ENCODE measurements at regions not wholly inside any gene's neighbourhood (a gene's known extent, or its start where the extent isn't known, plus 50 kb on each side); places are given as distances from the start of the nearest gene placed in this dataset.
A peak's percentile ranks its signal among the peaks of the same experiment; 100 is the strongest.

DNA sequence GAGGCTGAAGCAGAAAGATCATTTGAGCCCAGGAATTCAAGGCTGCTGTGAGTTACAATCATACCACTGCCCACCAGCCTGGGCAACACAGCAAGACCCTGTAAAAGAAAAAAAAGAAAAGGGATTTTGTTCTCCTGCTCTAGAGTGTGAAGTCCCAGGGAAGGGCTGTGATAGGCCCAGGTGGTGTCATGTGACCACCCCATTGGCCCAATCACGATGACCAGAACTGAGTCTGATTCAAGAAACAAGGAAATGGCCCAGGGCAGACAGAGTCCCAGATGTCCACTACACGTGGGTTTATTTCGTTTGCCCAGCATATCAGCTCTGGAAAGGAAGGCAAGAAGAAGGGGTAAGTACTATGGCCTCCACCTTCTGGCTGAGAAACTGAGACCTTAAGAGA lies 81.3 kb upstream of the CUX1 start:
- no peak overlapping the region for H3K27ac Mint-ChIP-seq
- no peak for DNase-seq (ENCODE audit: low spot score)
- peaks cover 25% of the 10 kb centered on the region for H3K4me1 Mint-ChIP-seq (ENCODE audit: low read depth)
- no peaks in the 10 kb centered on the region for H3K36me3 Mint-ChIP-seq (ENCODE audit: low read depth)
- no peak overlapping the region for H3K4me3 Mint-ChIP-seq (ENCODE audit: low read depth)
- no peaks in the 10 kb centered on the region for H3K9me3 Mint-ChIP-seq
- intact Hi-C loops (cut with micrococcal nuclease): no loop called here
- H3K27me3 Mint-ChIP-seq (ENCODE audit: low read depth): no peaks in the 10 kb centered on the region

DNA sequence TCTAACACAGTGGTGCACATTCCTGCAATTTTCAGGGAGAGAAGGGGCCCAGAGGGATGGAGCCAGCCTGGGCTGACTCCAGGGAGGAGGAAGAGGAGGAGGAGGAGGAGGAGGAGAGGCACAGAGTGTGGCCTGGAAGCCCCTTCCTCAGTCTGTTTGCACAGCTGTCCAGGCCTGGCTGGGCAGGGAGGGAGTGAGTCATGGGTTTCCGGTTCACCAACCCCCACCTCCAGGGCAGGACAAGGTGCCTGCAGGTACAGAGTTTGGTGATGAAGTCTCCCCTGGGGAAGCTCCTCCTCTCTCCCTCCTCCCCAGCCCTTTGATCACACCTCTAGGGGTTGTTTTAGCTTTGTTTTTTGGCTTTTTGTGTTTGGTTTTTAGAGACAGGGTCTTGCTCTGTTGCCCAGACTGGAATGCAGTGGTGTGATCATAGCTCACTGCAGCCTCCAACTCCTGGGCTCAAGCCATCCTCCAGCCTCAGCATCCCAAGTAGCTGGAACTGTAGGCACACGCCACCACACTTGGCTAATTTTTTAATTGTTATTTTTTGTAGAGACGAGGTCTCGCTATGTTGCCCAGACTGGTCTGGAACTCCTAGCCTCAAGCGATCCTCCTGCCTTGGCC lies 77.5 kb upstream of the CUX1 start:
- no peak overlapping the region for H3K27ac Mint-ChIP-seq
- intact Hi-C loops (cut with micrococcal nuclease): no loop called here
- H3K27me3 Mint-ChIP-seq (ENCODE audit: low read depth): no peaks in the 10 kb centered on the region
- DNase-seq (ENCODE audit: low spot score): no peak
- H3K4me1 Mint-ChIP-seq (ENCODE audit: low read depth): peaks cover 36% of the 10 kb centered on the region
- H3K36me3 Mint-ChIP-seq (ENCODE audit: low read depth): no peaks in the 10 kb centered on the region
- no peak overlapping the region for H3K4me3 Mint-ChIP-seq (ENCODE audit: low read depth)
- H3K9me3 Mint-ChIP-seq: no peaks in the 10 kb centered on the region

GRCh38 chr7:101740981-101741725 lies 76.3 kb upstream of the CUX1 start:
- Mint-ChIP-seq H3K9me3 (no peaks in the 10 kb centered on the region), H3K36me3 (ENCODE audit: low read depth) (no peaks in the 10 kb centered on the region), H3K27ac (peak overlapping the region; percentile 84), H3K4me3 (ENCODE audit: low read depth) (peak overlapping the region; percentile 63), H3K4me1 (ENCODE audit: low read depth) (peaks cover 42% of the 10 kb centered on the region), H3K27me3 (ENCODE audit: low read depth) (no peaks in the 10 kb centered on the region)
- peak; percentile 21 for DNase-seq (ENCODE audit: low spot score)
- intact Hi-C loops (cut with micrococcal nuclease): no loop called here

- H3K9me3 Mint-ChIP-seq: no peaks in the 10 kb centered on the region
- H3K27ac Mint-ChIP-seq: no peak overlapping the region
- H3K4me3 Mint-ChIP-seq (ENCODE audit: low read depth): peak overlapping the region; percentile 76
- H3K36me3 Mint-ChIP-seq (ENCODE audit: low read depth): no peaks in the 10 kb centered on the region
- peaks cover 44% of the 10 kb centered on the region for H3K4me1 Mint-ChIP-seq (ENCODE audit: low read depth)
- no peaks in the 10 kb centered on the region for H3K27me3 Mint-ChIP-seq (ENCODE audit: low read depth)
- intact Hi-C loops (cut with micrococcal nuclease): loop anchor here (1.0 to 2.0 kb wide), 2 partner anchors 72 to 113 kb away; no protein-coding TSS in a partner anchor
- peak; percentile 71 for DNase-seq (ENCODE audit: low spot score)
These were observed 74.0 kb upstream of the CUX1 start for GRCh38 chr7:101743241-101743994.

GRCh38 chr7:101743995-101744360 lies 73.4 kb upstream of the CUX1 start:
- intact Hi-C loops (cut with micrococcal nuclease): loop anchor here (1.0 to 2.0 kb wide), 2 partner anchors 71 to 113 kb away; no protein-coding TSS in a partner anchor

GRCh38 chr7:101744588-101744987 lies 72.8 kb upstream of the CUX1 start:
- no peak overlapping the region for H3K27ac Mint-ChIP-seq
- no peaks in the 10 kb centered on the region for H3K36me3 Mint-ChIP-seq (ENCODE audit: low read depth)
- no peaks in the 10 kb centered on the region for H3K9me3 Mint-ChIP-seq
- no peak overlapping the region for H3K4me3 Mint-ChIP-seq (ENCODE audit: low read depth)
- no peak for DNase-seq (ENCODE audit: low spot score)
- H3K4me1 Mint-ChIP-seq (ENCODE audit: low read depth): peaks cover 40% of the 10 kb centered on the region
- peaks cover 3% of the 10 kb centered on the region for H3K27me3 Mint-ChIP-seq (ENCODE audit: low read depth)
- intact Hi-C loops (cut with micrococcal nuclease): no loop called here

More at GRCh38 chr7:101743995-101744360, 73.4 kb upstream of the CUX1 start:
- DNase-seq (ENCODE audit: low spot score): no peak
- H3K4me3 Mint-ChIP-seq (ENCODE audit: low read depth): peak overlapping the region; percentile 76
- H3K27ac Mint-ChIP-seq: no peak overlapping the region
- no peaks in the 10 kb centered on the region for H3K36me3 Mint-ChIP-seq (ENCODE audit: low read depth)
- H3K4me1 Mint-ChIP-seq (ENCODE audit: low read depth): peaks cover 44% of the 10 kb centered on the region
- H3K27me3 Mint-ChIP-seq (ENCODE audit: low read depth): no peaks in the 10 kb centered on the region
- H3K9me3 Mint-ChIP-seq: no peaks in the 10 kb centered on the region

DNA sequence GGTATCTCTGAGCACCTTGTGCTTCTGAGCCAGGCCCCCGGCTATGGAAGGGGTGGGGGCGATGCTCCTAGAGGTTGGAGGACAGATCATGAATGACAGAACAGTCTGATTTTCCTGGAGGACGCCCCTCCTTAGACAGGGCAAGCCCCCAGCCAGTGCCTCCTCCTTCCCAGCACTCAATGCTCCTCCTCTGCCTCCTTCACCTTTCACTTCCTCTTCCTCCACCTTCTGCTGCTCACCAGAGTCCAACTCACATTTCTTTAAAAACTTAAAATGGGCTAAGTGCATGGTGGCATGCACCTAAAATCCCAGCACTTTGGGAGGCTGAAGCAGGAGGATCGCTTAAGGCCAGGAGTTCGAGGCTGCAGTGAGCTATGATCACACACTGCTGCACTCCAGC lies 71.1 kb upstream of the CUX1 start:
- Mint-ChIP-seq H3K27me3 (ENCODE audit: low read depth) (peaks cover 5% of the 10 kb centered on the region), H3K4me3 (ENCODE audit: low read depth) (no peak overlapping the region), H3K9me3 (no peaks in the 10 kb centered on the region), H3K36me3 (ENCODE audit: low read depth) (no peaks in the 10 kb centered on the region), H3K4me1 (ENCODE audit: low read depth) (peaks cover 28% of the 10 kb centered on the region), H3K27ac (no peak overlapping the region)
- intact Hi-C loops (cut with micrococcal nuclease): no loop called here
- no peak for DNase-seq (ENCODE audit: low spot score)

GRCh38 chr7:101747053-101747878 lies 70.2 kb upstream of the CUX1 start:
- no peaks in the 10 kb centered on the region for H3K9me3 Mint-ChIP-seq
- DNase-seq (ENCODE audit: low spot score): no peak
- peaks cover 22% of the 10 kb centered on the region for H3K4me1 Mint-ChIP-seq (ENCODE audit: low read depth)
- intact Hi-C loops (cut with micrococcal nuclease): no loop called here
- H3K27ac Mint-ChIP-seq: peak overlapping the region; percentile 8
- H3K4me3 Mint-ChIP-seq (ENCODE audit: low read depth): no peak overlapping the region
- H3K27me3 Mint-ChIP-seq (ENCODE audit: low read depth): peaks cover 5% of the 10 kb centered on the region
- no peaks in the 10 kb centered on the region for H3K36me3 Mint-ChIP-seq (ENCODE audit: low read depth)

DNA sequence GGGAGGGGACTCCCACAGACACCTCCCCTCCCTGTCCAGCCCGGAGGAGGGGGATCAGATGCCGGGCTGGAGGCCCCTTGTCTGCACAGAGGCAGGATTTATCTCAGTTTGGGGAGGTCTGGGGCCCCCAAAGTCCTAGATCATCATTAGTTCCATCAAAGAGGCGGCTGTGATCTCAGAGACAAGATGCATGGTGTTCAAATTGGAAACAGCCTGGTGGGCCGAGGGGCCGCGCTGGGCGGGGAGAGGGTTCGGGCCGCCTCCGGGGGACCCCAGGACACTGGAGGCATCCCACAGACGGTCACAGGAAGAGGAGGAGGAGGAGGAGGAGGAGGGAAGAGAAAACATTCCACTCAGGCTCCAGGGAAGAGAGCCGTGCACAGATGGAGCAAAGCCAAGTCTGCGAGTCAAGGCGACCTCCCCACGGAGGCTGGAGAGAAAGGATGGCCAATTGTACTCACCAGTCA lies 69.5 kb upstream of the CUX1 start:
- no peak overlapping the region for H3K4me3 Mint-ChIP-seq (ENCODE audit: low read depth)
- no peak overlapping the region for H3K27ac Mint-ChIP-seq
- H3K27me3 Mint-ChIP-seq (ENCODE audit: low read depth): peaks cover 5% of the 10 kb centered on the region
- H3K4me1 Mint-ChIP-seq (ENCODE audit: low read depth): peaks cover 17% of the 10 kb centered on the region
- H3K36me3 Mint-ChIP-seq (ENCODE audit: low read depth): no peaks in the 10 kb centered on the region
- no peaks in the 10 kb centered on the region for H3K9me3 Mint-ChIP-seq
- DNase-seq (ENCODE audit: low spot score): no peak
- intact Hi-C loops (cut with micrococcal nuclease): no loop called here

DNA sequence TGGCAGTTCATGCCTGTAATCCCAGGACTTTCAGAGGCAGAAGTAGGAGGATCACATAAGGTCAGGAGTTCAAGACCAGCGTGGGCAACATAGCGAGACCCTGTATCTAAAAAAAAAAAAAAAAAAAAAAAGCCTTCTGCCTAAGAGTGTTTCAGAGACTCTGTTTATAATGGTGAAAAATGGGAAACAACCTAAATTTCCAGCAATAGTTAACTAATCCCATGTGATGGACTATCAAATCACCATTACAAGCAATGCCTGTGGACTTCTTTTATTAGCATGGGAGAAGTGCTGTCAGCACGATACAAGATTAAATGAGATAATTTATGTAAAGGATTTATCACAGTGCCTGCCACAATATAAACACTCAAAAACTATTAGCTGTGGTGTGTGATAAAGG lies 67.5 kb upstream of the CUX1 start:
- Mint-ChIP-seq H3K9me3 (no peaks in the 10 kb centered on the region), H3K4me1 (ENCODE audit: low read depth) (peaks cover 29% of the 10 kb centered on the region), H3K36me3 (ENCODE audit: low read depth) (no peaks in the 10 kb centered on the region), H3K27ac (no peak overlapping the region), H3K27me3 (ENCODE audit: low read depth) (peaks cover 5% of the 10 kb centered on the region), H3K4me3 (ENCODE audit: low read depth) (no peak overlapping the region)
- intact Hi-C loops (cut with micrococcal nuclease): no loop called here
- no peak for DNase-seq (ENCODE audit: low spot score)

GRCh38 chr7:101753316-101753715 lies 64.1 kb upstream of the CUX1 start:
- no peaks in the 10 kb centered on the region for H3K36me3 Mint-ChIP-seq (ENCODE audit: low read depth)
- H3K27me3 Mint-ChIP-seq (ENCODE audit: low read depth): peaks cover 5% of the 10 kb centered on the region
- no peaks in the 10 kb centered on the region for H3K9me3 Mint-ChIP-seq
- H3K27ac Mint-ChIP-seq: no peak overlapping the region
- DNase-seq (ENCODE audit: low spot score): no peak
- H3K4me1 Mint-ChIP-seq (ENCODE audit: low read depth): peaks cover 27% of the 10 kb centered on the region
- H3K4me3 Mint-ChIP-seq (ENCODE audit: low read depth): no peak overlapping the region
- intact Hi-C loops (cut with micrococcal nuclease): no loop called here

DNA sequence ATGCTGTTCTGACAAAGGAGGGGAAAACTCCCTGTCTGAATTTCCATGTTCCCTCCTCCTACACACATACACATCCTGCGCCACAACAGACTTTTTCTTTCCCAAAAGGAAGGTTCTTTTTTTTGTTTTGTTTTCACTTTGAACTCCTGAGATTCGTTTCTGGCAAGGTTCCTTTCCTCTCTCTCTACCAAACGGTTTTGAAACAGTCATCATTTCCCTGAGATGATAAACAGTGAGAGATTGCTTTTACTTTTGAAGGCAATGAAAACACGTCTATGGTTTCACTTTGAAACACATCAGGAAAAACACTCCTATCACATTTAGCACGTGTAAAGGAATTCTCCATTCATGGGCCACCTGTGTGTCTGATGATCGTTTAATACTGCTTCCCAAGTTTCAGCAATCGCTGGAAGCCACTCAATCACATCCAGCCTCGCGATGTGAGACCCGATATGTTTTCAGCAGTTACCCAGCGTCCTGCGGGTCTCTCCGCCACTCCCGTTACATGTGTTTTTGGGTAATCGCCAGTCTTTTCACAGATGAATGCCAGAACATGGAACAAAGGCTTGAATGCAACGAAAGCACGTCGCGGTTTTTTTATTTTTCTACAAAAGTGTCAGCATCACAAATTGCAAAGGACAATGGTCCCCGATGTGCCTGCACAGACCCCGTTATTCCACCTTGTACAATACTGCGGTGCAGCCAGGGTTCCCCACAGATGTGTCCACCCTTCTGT lies 62.8 kb upstream of the CUX1 start:
- H3K36me3 Mint-ChIP-seq (ENCODE audit: low read depth): no peaks in the 10 kb centered on the region
- intact Hi-C loops (cut with micrococcal nuclease): no loop called here
- H3K9me3 Mint-ChIP-seq: no peaks in the 10 kb centered on the region
- no peak for DNase-seq (ENCODE audit: low spot score)
- H3K4me3 Mint-ChIP-seq (ENCODE audit: low read depth): peak overlapping the region; percentile 76
- H3K27me3 Mint-ChIP-seq (ENCODE audit: low read depth): peaks cover 2% of the 10 kb centered on the region
- H3K4me1 Mint-ChIP-seq (ENCODE audit: low read depth): peaks cover 24% of the 10 kb centered on the region
- H3K27ac Mint-ChIP-seq: peak overlapping the region; percentile 66

All from activated T-helper 2 cell treated with anti-CD3 and anti-CD28 coated beads, Interferon-gamma antibody, Interleukin-2, Interleukin-4, amounts not matched to agents 10 μg/mL and 5 μg/mL and 100 μg/mL, durations not matched to agents 14 hours and 24 hours and 36 hours (primary cell).